GM12878 (cell line): ENCODE measurements at regions not wholly inside any gene's neighbourhood (a gene's known extent, or its start where the extent isn't known, plus 50 kb on each side); places are given as distances from the start of the nearest gene placed in this dataset.
"Not testable (repeated sequence)": the region's sequence is repeated elsewhere in the genome, so short reads cannot be mapped to it uniquely, and the experiment has no call there.

Experiments used
- ATAC-seq: fragments of 200-7000 bp; cut with Tn5 transposase; 3 replicates; pipeline ENCODE4 v1.9.1; 2020; ENCODE audit warnings: mild to moderate bottlenecking, moderate library complexity
- BruUV-seq: library from RNA; stranded (reverse); fragments of 400-500 nt; replicated peaks from 2 replicates; lab custom pipeline; 2021; lab: Mats Ljungman, UMichigan
- CTCF ChIA-PET: fragments of 300-600 bp; sonication (Branson Sonifier 250); formaldehyde crosslinking; extraction: SDS; loops from one replicate; lab custom pipeline; 2021; ENCODE audit warnings: inconsistent platforms; lab: Yijun Ruan, JAX
- POLR2A ChIA-PET: fragments of 350-600 bp; formaldehyde crosslinking; extraction: SDS; loops from one replicate; lab custom pipeline; 2021; ENCODE audit warnings: inconsistent platforms; lab: Charles Lee
- RAD21 ChIA-PET: fragments of 300-600 bp; sonication (Branson Sonifier 250); formaldehyde crosslinking; loops from one replicate; lab custom pipeline; 2023; ENCODE audit warnings: antibody characterized with exemption; ENCODE audit not compliant: unreplicated experiment; lab: Charles Lee
- SMC1A ChIA-PET: fragments of 300-600 bp; sonication (Branson Sonifier 250); formaldehyde crosslinking; loops from one replicate; lab custom pipeline; 2023; ENCODE audit not compliant: unreplicated experiment, uncharacterized antibody; lab: Charles Lee
- DNase-seq: peaks from one replicate; pipeline ENCODE4 v3.0.0-alpha.2; 2011; ENCODE audit warnings: low read depth, low spot score
- FAIRE-seq: peaks from 3 replicates; lab custom pipeline; 2011; peaks lifted over from hg19 to GRCh38; lab: Jason Lieb, UNC
- H2AFZ ChIP-seq: 2 replicates; pipeline ENCODE4 v1.6.0; 2011; ENCODE audit warnings: low read depth, low read length, control low read depth; ENCODE audit not compliant: control insufficient read depth
- H3K27ac ChIP-seq: 2 replicates; pipeline ENCODE4 v1.5.1; 2011; ENCODE audit warnings: control low read depth; ENCODE audit not compliant: control insufficient read depth, insufficient read depth
- H3K27me3 ChIP-seq, 2 experiments: replicated peaks in 1 of 2; 2 replicates each; pipeline versions ENCODE4 v1.6.0 to v1.6.1; 2011; ENCODE audit warnings: low read length in 1 of 2; ENCODE audit not compliant: control insufficient read depth in 2 of 2, insufficient read depth in 2 of 2
- H3K36me3 ChIP-seq, 2 experiments: 2 replicates each; pipeline ENCODE4 v1.5.1; 2011; ENCODE audit warnings: low read length in 1 of 2; ENCODE audit not compliant: control insufficient read depth in 2 of 2, insufficient read depth in 2 of 2
- H3K4me1 ChIP-seq: 2 replicates; pipeline ENCODE4 v1.6.1; 2011; ENCODE audit warnings: mild to moderate bottlenecking, low read length, moderate library complexity, mixed read lengths; ENCODE audit not compliant: control insufficient read depth, insufficient read depth
- H3K4me2 ChIP-seq: 2 replicates; pipeline ENCODE4 v1.6.0; 2011; ENCODE audit warnings: control low read depth; ENCODE audit not compliant: control insufficient read depth, insufficient read depth
- H3K4me3 ChIP-seq: fragments of 200-600 bp; sonication (generic); 2 replicates; pipeline ENCODE4 v1.5.1; 2016
- H3K79me2 ChIP-seq: 2 replicates; pipeline ENCODE4 v1.6.0; 2011; ENCODE audit warnings: low read length; ENCODE audit not compliant: control insufficient read depth, insufficient read depth
- H3K9ac ChIP-seq: 2 replicates; pipeline ENCODE4 v1.8.0; 2011; ENCODE audit warnings: low read length, control low read depth, mixed read lengths; ENCODE audit not compliant: control insufficient read depth, insufficient read depth
- H3K9me3 ChIP-seq: replicated peaks from 3 replicates; pipeline ENCODE4 v1.5.1; 2011; ENCODE audit warnings: mild to moderate bottlenecking, low read length; ENCODE audit not compliant: control insufficient read depth, insufficient read depth
- H4K20me1 ChIP-seq: 2 replicates; pipeline ENCODE4 v1.6.0; 2011; ENCODE audit not compliant: control insufficient read depth, insufficient read depth
- NFIC ChIP-seq: IDR thresholded peaks from 2 replicates; pipeline ENCODE4 v1.6.1; 2012; ENCODE audit warnings: low read depth, mild to moderate bottlenecking, inconsistent platforms, low read length, moderate library complexity
- NR2C1 ChIP-seq: fragments of 450-650 bp; IDR thresholded peaks from 2 replicates; pipeline ENCODE4 v1.6.1; 2017; ENCODE audit warnings: antibody characterized with exemption, mild to moderate bottlenecking, moderate library complexity
- SMARCA5 ChIP-seq: fragments of 450-650 bp; IDR thresholded peaks from 2 replicates; pipeline ENCODE4 v1.6.1; 2017; ENCODE audit warnings: mild to moderate bottlenecking
- SMC3 ChIP-seq: IDR thresholded peaks from 2 replicates; pipeline ENCODE4 v1.6.1; 2011; ENCODE audit warnings: low read length, improper control_type of control experiment, borderline replicate concordance
- USF2 ChIP-seq: IDR thresholded peaks from 2 replicates; pipeline ENCODE4 v1.6.1; 2011; ENCODE audit warnings: low read depth, low read length, improper control_type of control experiment, borderline replicate concordance
- ZNF24 ChIP-seq: fragments of 450-650 bp; IDR thresholded peaks from 2 replicates; pipeline ENCODE4 v1.6.1; 2017; ENCODE audit warnings: antibody characterized with exemption, mild to moderate bottlenecking
- WGBS: methylation state at CpG from one replicate; pipeline ENCODE4 v1.1.6; 2016; ENCODE audit warnings: low lambda C conversion rate; ENCODE audit not compliant: insufficient replicate concordance, insufficient coverage; ENCODE audit errors: missing lambda C conversion rate; 5-methylcytosine and 5-hydroxymethylcytosine counted together
- in situ Hi-C: fragments of 300-500 bp; cut with MboI; formaldehyde crosslinking; loops from 9 replicates; pipeline ENCODE4 v1.14.3; 2018; ENCODE audit warnings: mixed read lengths
- intact Hi-C: fragments of 100-400 bp; cut with micrococcal nuclease; formaldehyde crosslinking; loops from one replicate; pipeline ENCODE4 v1.14.2; 2022; ENCODE audit not compliant: unreplicated experiment

- Histone ChIP-seq H3K79me2 (no peaks in the 10 kb centered on the region), H2AFZ (no peak overlapping the region), H3K27ac (no peak overlapping the region), H3K36me3 (no peaks in the 10 kb centered on the region), H3K27me3 (peaks cover 0 to 2% of the 10 kb centered on the region in 2 experiments; a peak in 2 of 4 replicates), H3K4me2 (no peak overlapping the region)
- ChIA-PET CTCF (interaction anchor here (1.1 to 3.6 kb wide), 4 partner anchors 15 to 836 kb away, joined by 3 to 37 read pairs (median 3); no protein-coding TSS in a partner anchor), RAD21 (no interaction called here)
- in situ Hi-C loops (no loop called here), intact Hi-C loops (no loop called here)
- TF ChIP-seq SMARCA5 (no peak), ZNF24 (no peak), NR2C1 (no peak), SMC3 (no peak), USF2 (no peak), NFIC (no peak)
- TF ChIP-seq, all 136 proteins: peak for 0
- no peak for DNase-seq
- WGBS: 43% methylated on average over 2 of the region's 2 CpGs
- Histone ChIP-seq H3K9me3 (no peaks in the 10 kb centered on the region), H3K4me1 (no peaks in the 10 kb centered on the region), H3K4me3 (no peak overlapping the region), H3K9ac (no peak overlapping the region), H4K20me1 (no peaks in the 10 kb centered on the region)
- no peak for FAIRE-seq
- no peak for ATAC-seq
- no TSS peak for BruUV-seq
- ChIA-PET POLR2A (no interaction called here), SMC1A (no interaction called here)
Observed at GRCh38 chr14:106380740-106381139, 854.4 kb downstream of the TMEM121 start.

- WGBS: 26% methylated on average over 8 of the region's 9 CpGs
- POLR2A ChIA-PET, H3K9me3 ChIP-seq, intact Hi-C loops, H3K27ac ChIP-seq, BruUV-seq, H2AFZ ChIP-seq, H4K20me1 ChIP-seq, RAD21 ChIA-PET, SMC1A ChIA-PET, H3K27me3 ChIP-seq, H3K4me1 ChIP-seq, FAIRE-seq, in situ Hi-C loops, H3K79me2 ChIP-seq, ATAC-seq, H3K9ac ChIP-seq, H3K4me2 ChIP-seq, H3K4me3 ChIP-seq, DNase-seq, H3K36me3 ChIP-seq: not testable (repeated sequence)
- CTCF ChIA-PET: interaction anchor here (1.4 to 3.5 kb wide), 2 partner anchors 15 to 28 kb away, joined by 8 to 9 read pairs; no protein-coding TSS in a partner anchor
Observed at GRCh38 chr14:106389186-106389585, 862.8 kb downstream of the TMEM121 start.
